ENCODE measurements at regions not wholly inside any gene's neighbourhood (a gene's known extent, or its start where the extent isn't known, plus 50 kb on each side); places are given as distances from the start of the nearest gene placed in this dataset.

GRCh38 chr6:51430589-51430988 is 611.9 kb downstream of the TFAP2B start (continued):
- TF ChIP-seq, protein P1, sequence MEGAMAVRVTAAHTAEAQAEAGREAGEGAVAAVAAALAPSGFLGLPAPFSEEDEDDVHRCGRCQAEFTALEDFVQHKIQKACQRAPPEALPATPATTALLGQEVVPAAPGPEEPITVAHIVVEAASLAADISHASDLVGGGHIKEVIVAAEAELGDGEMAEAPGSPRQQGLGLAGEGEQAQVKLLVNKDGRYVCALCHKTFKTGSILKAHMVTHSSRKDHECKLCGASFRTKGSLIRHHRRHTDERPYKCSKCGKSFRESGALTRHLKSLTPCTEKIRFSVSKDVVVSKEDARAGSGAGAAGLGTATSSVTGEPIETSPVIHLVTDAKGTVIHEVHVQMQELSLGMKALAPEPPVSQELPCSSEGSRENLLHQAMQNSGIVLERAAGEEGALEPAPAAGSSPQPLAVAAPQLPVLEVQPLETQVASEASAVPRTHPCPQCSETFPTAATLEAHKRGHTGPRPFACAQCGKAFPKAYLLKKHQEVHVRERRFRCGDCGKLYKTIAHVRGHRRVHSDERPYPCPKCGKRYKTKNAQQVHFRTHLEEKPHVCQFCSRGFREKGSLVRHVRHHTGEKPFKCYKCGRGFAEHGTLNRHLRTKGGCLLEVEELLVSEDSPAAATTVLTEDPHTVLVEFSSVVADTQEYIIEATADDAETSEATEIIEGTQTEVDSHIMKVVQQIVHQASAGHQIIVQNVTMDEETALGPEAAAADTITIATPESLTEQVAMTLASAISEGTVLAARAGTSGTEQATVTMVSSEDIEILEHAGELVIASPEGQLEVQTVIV (IDR thresholded peaks at IDR 0.05; ENCODE audit: borderline replicate concordance, partially characterized antibody) = no peak
- TF ChIP-seq SPI1 (IDR thresholded peaks at IDR 0.05; ENCODE audit: borderline replicate concordance, insufficient read depth, low read depth, low read length) (no peak), MAX (IDR thresholded peaks at IDR 0.05; ENCODE audit: low read depth, low read length) (no peak), ZNF24 (IDR thresholded peaks at IDR 0.05) (no peak), USF1 (IDR thresholded peaks at IDR 0.05; ENCODE audit: borderline replicate concordance, extremely low read length, insufficient read depth, low read depth, low read length) (no peak)

DNA sequence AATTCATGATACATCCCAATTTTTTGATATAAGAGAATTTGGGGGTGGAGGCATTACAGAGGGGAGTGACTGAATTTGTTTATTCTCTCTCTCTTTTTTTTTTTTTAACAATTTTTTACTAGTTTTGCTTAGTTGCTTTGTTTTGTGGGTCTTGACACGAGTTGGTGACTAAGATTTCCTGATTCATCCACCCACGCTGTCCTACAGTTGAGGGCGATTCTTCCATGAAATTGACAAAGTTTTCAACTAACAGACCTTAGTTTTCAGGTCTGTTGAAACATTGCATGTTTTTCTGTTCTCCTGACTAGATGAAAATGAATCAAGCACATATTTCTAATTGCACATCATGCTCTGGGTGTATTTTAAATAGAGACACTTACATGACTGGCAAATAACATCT is 613.8 kb downstream of the TFAP2B start:
- FAIRE-seq (no peak), DNase-seq (ENCODE audit: low read depth, low spot score) (no peak), ATAC-seq (no peak)
- no peak overlapping the region for H3K4me2 ChIP-seq (ENCODE audit: control insufficient read depth, insufficient read depth)
- intact Hi-C loops (cut with micrococcal nuclease; ENCODE audit: unreplicated experiment) (no loop called here), in situ Hi-C loops (cut with MboI) (no loop called here)
- no peaks in the 10 kb centered on the region for H3K4me1 ChIP-seq (ENCODE audit: control insufficient read depth, insufficient read depth, low read length)
- H3K4me3 ChIP-seq = no peak overlapping the region
- H3K9me3 ChIP-seq (replicated peaks; ENCODE audit: control insufficient read depth, insufficient read depth, low read length) = no peaks in the 10 kb centered on the region
- no peak overlapping the region for H3K27ac ChIP-seq (ENCODE audit: control insufficient read depth, insufficient read depth)
- 59% methylated on average over 3 of the region's 3 CpGs for WGBS (ENCODE audit: insufficient coverage, insufficient replicate concordance, low lambda C conversion rate, missing lambda C conversion rate)
- no peaks in the 10 kb centered on the region for H3K27me3 ChIP-seq (replicated peaks in 1 of 2; ENCODE audit: control insufficient read depth in 2 of 2, insufficient read depth in 2 of 2, low read length in 1 of 2)
- ChIA-PET POLR2A (no interaction called here), RAD21 (ENCODE audit: unreplicated experiment) (no interaction called here), CTCF (no interaction called here), SMC1A (ENCODE audit: uncharacterized antibody, unreplicated experiment) (no interaction called here)
- H3K79me2 ChIP-seq (ENCODE audit: control insufficient read depth, insufficient read depth, low read length) = no peaks in the 10 kb centered on the region
- no peak overlapping the region for H3K9ac ChIP-seq (ENCODE audit: control insufficient read depth, insufficient read depth, low read length)
- no peaks in the 10 kb centered on the region for H4K20me1 ChIP-seq (ENCODE audit: control insufficient read depth, insufficient read depth)
- no peak overlapping the region for H2AFZ ChIP-seq (ENCODE audit: control insufficient read depth, low read depth, low read length)
- BruUV-seq (replicated peaks) = no TSS peak
- H3K36me3 ChIP-seq (ENCODE audit: control insufficient read depth in 2 of 2, insufficient read depth in 2 of 2, low read length in 1 of 2) = no peaks in the 10 kb centered on the region
- TF ChIP-seq PAX8 (IDR thresholded peaks at IDR 0.05) (no peak), EGR1 (IDR thresholded peaks at IDR 0.05; ENCODE audit: borderline replicate concordance in 1 of 2, low read depth in 2 of 2, low read length in 2 of 2) (no peak), ZSCAN29 (IDR thresholded peaks at IDR 0.05) (no peak), PAX5 (IDR thresholded peaks at IDR 0.05; ENCODE audit: borderline replicate concordance, low read depth, low read length) (no peak), NR2F1 (conservative IDR thresholded peaks at IDR 0.05) (no peak), TAF1 (IDR thresholded peaks at IDR 0.05; ENCODE audit: borderline replicate concordance, low read depth, low read length) (no peak), MEF2B (IDR thresholded peaks at IDR 0.05; ENCODE audit: partially characterized antibody, poor library complexity, severe bottlenecking) (no peak), NBN (IDR thresholded peaks at IDR 0.05) (no peak), STAT1 (conservative IDR thresholded peaks at IDR 0.05) (no peak), BCL3 (IDR thresholded peaks at IDR 0.05; ENCODE audit: borderline replicate concordance, insufficient read depth, low read depth, low read length, poor library complexity, severe bottlenecking) (no peak)
- TF ChIP-seq, protein P2, sequence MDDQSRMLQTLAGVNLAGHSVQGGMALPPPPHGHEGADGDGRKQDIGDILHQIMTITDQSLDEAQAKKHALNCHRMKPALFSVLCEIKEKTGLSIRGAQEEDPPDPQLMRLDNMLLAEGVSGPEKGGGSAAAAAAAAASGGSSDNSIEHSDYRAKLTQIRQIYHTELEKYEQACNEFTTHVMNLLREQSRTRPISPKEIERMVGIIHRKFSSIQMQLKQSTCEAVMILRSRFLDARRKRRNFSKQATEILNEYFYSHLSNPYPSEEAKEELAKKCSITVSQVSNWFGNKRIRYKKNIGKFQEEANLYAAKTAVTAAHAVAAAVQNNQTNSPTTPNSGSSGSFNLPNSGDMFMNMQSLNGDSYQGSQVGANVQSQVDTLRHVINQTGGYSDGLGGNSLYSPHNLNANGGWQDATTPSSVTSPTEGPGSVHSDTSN (IDR thresholded peaks at IDR 0.05; ENCODE audit: insufficient replicate concordance, low read depth, low read length) = no peak
- TF ChIP-seq, protein P3, sequence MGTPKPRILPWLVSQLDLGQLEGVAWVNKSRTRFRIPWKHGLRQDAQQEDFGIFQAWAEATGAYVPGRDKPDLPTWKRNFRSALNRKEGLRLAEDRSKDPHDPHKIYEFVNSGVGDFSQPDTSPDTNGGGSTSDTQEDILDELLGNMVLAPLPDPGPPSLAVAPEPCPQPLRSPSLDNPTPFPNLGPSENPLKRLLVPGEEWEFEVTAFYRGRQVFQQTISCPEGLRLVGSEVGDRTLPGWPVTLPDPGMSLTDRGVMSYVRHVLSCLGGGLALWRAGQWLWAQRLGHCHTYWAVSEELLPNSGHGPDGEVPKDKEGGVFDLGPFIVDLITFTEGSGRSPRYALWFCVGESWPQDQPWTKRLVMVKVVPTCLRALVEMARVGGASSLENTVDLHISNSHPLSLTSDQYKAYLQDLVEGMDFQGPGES (IDR thresholded peaks at IDR 0.05) = no peak

All from GM12878 (cell line).